HFFc6 (cell line): ENCODE measurements at regions not wholly inside any gene's neighbourhood (a gene's known extent, or its start where the extent isn't known, plus 50 kb on each side); places are given as distances from the start of the nearest gene placed in this dataset.
A peak's percentile ranks its signal among the peaks of the same experiment; 100 is the strongest.
"Not testable (repeated sequence)": the region's sequence is repeated elsewhere in the genome, so short reads cannot be mapped to it uniquely, and the experiment has no call there.

Experiments
- DNase-seq: peaks from one replicate; pipeline ENCODE4 v3.0.0-alpha.2; 2018
- H3K27ac Mint-ChIP-seq: 2 replicates; pipeline ENCODE4 v1.8.0; 2020; ENCODE audit warnings: mild to moderate bottlenecking, mixed read lengths
- H3K27me3 Mint-ChIP-seq: 2 replicates; pipeline ENCODE4 v1.8.0; 2021; ENCODE audit warnings: mild to moderate bottlenecking, moderate library complexity, mixed read lengths; ENCODE audit not compliant: insufficient read depth
- H3K36me3 Mint-ChIP-seq: 2 replicates; pipeline ENCODE4 v1.8.0; 2021; ENCODE audit warnings: low read depth, mixed read lengths
- H3K4me1 Mint-ChIP-seq: 2 replicates; pipeline ENCODE4 v1.8.0; 2020; ENCODE audit warnings: low read depth, mixed read lengths
- H3K4me3 Mint-ChIP-seq: 2 replicates; pipeline ENCODE4 v1.8.0; 2020; ENCODE audit warnings: mild to moderate bottlenecking, moderate library complexity, mixed read lengths
- H3K9me3 Mint-ChIP-seq: 2 replicates; pipeline ENCODE4 v1.8.0; 2020; ENCODE audit warnings: mild to moderate bottlenecking, mixed read lengths
- CTCF ChIP-seq: fragments of 200-600 bp; sonication (generic); IDR thresholded peaks from 2 replicates; pipeline ENCODE4 v1.5.0; 2021; ENCODE audit warnings: antibody characterized with exemption, mild to moderate bottlenecking

- TF ChIP-seq CTCF = no peak
- no peak for DNase-seq
- Mint-ChIP-seq H3K4me1 (no peaks in the 10 kb centered on the region), H3K9me3 (no peaks in the 10 kb centered on the region), H3K27me3 (peaks cover 19% of the 10 kb centered on the region), H3K4me3 (no peak overlapping the region), H3K27ac (no peak overlapping the region), H3K36me3 (no peaks in the 10 kb centered on the region)
These were observed 159.0 kb downstream of the NDUFA12 start for GRCh38 chr12:94844452-94844851.

- Mint-ChIP-seq H3K36me3 (no peaks in the 10 kb centered on the region), H3K9me3 (no peaks in the 10 kb centered on the region)
These were observed 161.4 kb downstream of the NDUFA12 start for GRCh38 chr12:94841904-94842610.

GRCh38 chr12:94841177-94841576 lies 162.3 kb downstream of the NDUFA12 start:
- Mint-ChIP-seq H3K4me3 (no peak overlapping the region), H3K27ac (no peak overlapping the region), H3K27me3 (peaks cover 18% of the 10 kb centered on the region), H3K36me3 (no peaks in the 10 kb centered on the region), H3K4me1 (no peaks in the 10 kb centered on the region), H3K9me3 (no peaks in the 10 kb centered on the region)
- TF ChIP-seq CTCF = no peak
- no peak for DNase-seq

More at GRCh38 chr12:94841904-94842610, 161.4 kb downstream of the NDUFA12 start:
- Mint-ChIP-seq H3K27ac (no peak overlapping the region), H3K4me1 (no peaks in the 10 kb centered on the region), H3K27me3 (peaks cover 18% of the 10 kb centered on the region), H3K4me3 (no peak overlapping the region)
- TF ChIP-seq CTCF = no peak
- no peak for DNase-seq

- no peak for DNase-seq
- Mint-ChIP-seq H3K9me3 (no peaks in the 10 kb centered on the region), H3K27me3 (peaks cover 20% of the 10 kb centered on the region), H3K4me3 (no peak overlapping the region), H3K36me3 (no peaks in the 10 kb centered on the region), H3K4me1 (no peaks in the 10 kb centered on the region), H3K27ac (no peak overlapping the region)
- no peak for TF ChIP-seq CTCF
These were observed 164.2 kb downstream of the NDUFA12 start for GRCh38 chr12:94839347-94839746.

GRCh38 chr12:94836952-94837670 lies 166.4 kb downstream of the NDUFA12 start:
- not testable (repeated sequence) for H3K4me1 Mint-ChIP-seq, H3K9me3 Mint-ChIP-seq, H3K36me3 Mint-ChIP-seq, H3K27ac Mint-ChIP-seq, H3K4me3 Mint-ChIP-seq
- H3K27me3 Mint-ChIP-seq = peaks cover 16% of the 10 kb centered on the region
- peak; percentile 4 for DNase-seq

GRCh38 chr12:94834036-94834625 lies 169.4 kb downstream of the NDUFA12 start:
- H3K9me3 Mint-ChIP-seq = no peaks in the 10 kb centered on the region
- H3K4me1 Mint-ChIP-seq = peaks cover 6% of the 10 kb centered on the region; the same call in 1 of the 2 replicates
- TF ChIP-seq CTCF = no peak
- H3K27ac Mint-ChIP-seq = no peak overlapping the region
- no peaks in the 10 kb centered on the region for H3K36me3 Mint-ChIP-seq
- no peak for DNase-seq
- H3K27me3 Mint-ChIP-seq = peaks cover 9% of the 10 kb centered on the region
- no peak overlapping the region for H3K4me3 Mint-ChIP-seq
